OCI-LY3 (cell line): ENCODE measurements at regions not wholly inside any gene's neighbourhood (a gene's known extent, or its start where the extent isn't known, plus 50 kb on each side); places are given as distances from the start of the nearest gene placed in this dataset.

Experiments
- H2AFZ ChIP-seq: fragments of 200-600, 300-600 bp; shearing (Covaris generic); 2 replicates; pipeline ENCODE4 v1.6.0; 2014; ENCODE audit warnings: antibody characterized with exemption, low read depth, low read length
- H3K27ac ChIP-seq: fragments of 200-600, 300-600 bp; sonication (generic); 2 replicates; pipeline ENCODE4 v1.5.1; 2014; ENCODE audit warnings: mild to moderate bottlenecking, low read length, moderate library complexity, mixed read lengths
- H3K27me3 ChIP-seq: fragments of 200-600, 300-600 bp; sonication (generic); 2 replicates; pipeline ENCODE4 v1.6.1; 2014; ENCODE audit warnings: low read depth, low read length, mixed read lengths
- H3K36me3 ChIP-seq: fragments of 200-600, 300-600 bp; sonication (generic); replicated peaks from 2 replicates; pipeline ENCODE3; 2014; ENCODE audit warnings: low read depth, low read length, mixed read lengths
- H3K4me1 ChIP-seq: fragments of 300-600, 200-600 bp; sonication (generic); 2 replicates; pipeline ENCODE4 v1.6.1; 2014; ENCODE audit warnings: low read length, mixed read lengths
- H3K4me2 ChIP-seq: fragments of 200-600, 300-600 bp; sonication (generic); 2 replicates; pipeline ENCODE4 v1.6.1; 2014; ENCODE audit warnings: low read length, mixed read lengths
- H3K4me3 ChIP-seq: fragments of 300-600, 200-600 bp; sonication (generic); 2 replicates; pipeline ENCODE4 v1.5.1; 2014; ENCODE audit warnings: antibody characterized with exemption, mild to moderate bottlenecking, low read length, moderate library complexity
- H3K79me2 ChIP-seq: fragments of 300-600, 200-600 bp; shearing (Covaris generic); 2 replicates; pipeline ENCODE4 v1.6.1; 2014; ENCODE audit warnings: mild to moderate bottlenecking, low read length, mixed read lengths
- H3K9ac ChIP-seq: fragments of 300-600, 200-600 bp; shearing (Covaris generic); 2 replicates; pipeline ENCODE4 v1.6.0; 2014; ENCODE audit warnings: mild to moderate bottlenecking, low read length, moderate library complexity
- H3K9me3 ChIP-seq: fragments of 200-600, 300-600 bp; shearing (Covaris generic); 2 replicates; pipeline ENCODE4 v1.6.1; 2014; ENCODE audit warnings: low read length, mixed read lengths; ENCODE audit not compliant: insufficient read depth
- H4K20me1 ChIP-seq: fragments of 200-600, 300-600 bp; sonication (generic); 2 replicates; pipeline ENCODE4 v1.6.1; 2016; ENCODE audit warnings: low read length, mixed read lengths; ENCODE audit not compliant: insufficient read depth
- EZH2phosphoT487 ChIP-seq: fragments of 200-600 bp; shearing (Covaris generic); IDR thresholded peaks from 2 replicates; pipeline ENCODE4 v1.6.1; 2018; ENCODE audit warnings: antibody characterized with exemption, mixed run types, low read depth
- TF ChIP-seq, protein P1 (sequence below): fragments of 200-600, 300-600 bp; sonication (generic); IDR thresholded peaks from 2 replicates; pipeline ENCODE4 v1.5.1; 2014; ENCODE audit warnings: antibody characterized with exemption, low read length, low read depth

DNA sequence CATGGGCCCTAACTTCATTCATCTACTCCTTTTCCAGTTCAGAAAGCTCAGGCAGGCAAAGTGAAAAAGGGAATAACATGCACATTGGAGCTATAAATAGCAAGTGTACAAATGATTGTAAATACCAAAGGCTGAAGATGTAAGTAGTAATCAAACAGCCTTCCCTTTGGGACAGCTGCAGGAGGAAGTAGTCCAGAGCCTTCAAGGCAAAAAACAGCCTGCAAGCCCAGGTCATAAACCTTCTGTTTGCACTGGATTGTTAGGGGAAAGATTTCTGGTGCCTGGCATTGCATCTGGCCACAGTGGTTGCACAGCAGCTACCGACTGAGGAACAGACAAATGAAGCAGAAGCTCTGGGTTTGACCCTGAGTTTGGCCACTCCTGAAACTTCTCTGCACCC lies 98.6 kb upstream of the PMFBP1 start:
- H3K27ac ChIP-seq: no peak overlapping the region
- TF ChIP-seq EZH2phosphoT487: no peak
- TF ChIP-seq, protein P1, sequence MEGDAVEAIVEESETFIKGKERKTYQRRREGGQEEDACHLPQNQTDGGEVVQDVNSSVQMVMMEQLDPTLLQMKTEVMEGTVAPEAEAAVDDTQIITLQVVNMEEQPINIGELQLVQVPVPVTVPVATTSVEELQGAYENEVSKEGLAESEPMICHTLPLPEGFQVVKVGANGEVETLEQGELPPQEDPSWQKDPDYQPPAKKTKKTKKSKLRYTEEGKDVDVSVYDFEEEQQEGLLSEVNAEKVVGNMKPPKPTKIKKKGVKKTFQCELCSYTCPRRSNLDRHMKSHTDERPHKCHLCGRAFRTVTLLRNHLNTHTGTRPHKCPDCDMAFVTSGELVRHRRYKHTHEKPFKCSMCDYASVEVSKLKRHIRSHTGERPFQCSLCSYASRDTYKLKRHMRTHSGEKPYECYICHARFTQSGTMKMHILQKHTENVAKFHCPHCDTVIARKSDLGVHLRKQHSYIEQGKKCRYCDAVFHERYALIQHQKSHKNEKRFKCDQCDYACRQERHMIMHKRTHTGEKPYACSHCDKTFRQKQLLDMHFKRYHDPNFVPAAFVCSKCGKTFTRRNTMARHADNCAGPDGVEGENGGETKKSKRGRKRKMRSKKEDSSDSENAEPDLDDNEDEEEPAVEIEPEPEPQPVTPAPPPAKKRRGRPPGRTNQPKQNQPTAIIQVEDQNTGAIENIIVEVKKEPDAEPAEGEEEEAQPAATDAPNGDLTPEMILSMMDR: no peak

DNA sequence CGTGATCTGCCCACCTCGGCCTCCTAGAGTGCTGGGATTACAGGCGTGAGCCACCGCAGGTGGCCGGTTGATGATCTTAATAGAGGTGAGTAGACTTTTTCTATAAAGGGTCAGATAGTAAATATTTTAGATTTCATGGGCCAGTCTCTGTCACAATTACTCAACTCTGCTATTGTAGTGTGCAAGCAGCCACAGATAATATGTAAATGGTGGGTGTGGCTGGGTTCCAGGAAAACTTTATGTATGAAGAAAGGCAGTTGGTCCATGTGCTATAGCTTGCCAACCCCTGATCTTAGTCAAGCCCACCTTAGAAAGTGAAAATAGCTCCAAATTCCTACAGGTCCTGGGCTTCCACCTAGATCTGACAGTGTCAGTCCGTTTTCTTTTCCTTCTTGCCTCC lies 94.9 kb upstream of the PMFBP1 start:
- H3K27ac ChIP-seq: no peak overlapping the region
- H2AFZ ChIP-seq: no peak overlapping the region
- H3K36me3 ChIP-seq: no peaks in the 10 kb centered on the region
- no peaks in the 10 kb centered on the region for H3K27me3 ChIP-seq
- H3K4me2 ChIP-seq: no peak overlapping the region
- TF ChIP-seq, protein P1: no peak
- no peak for TF ChIP-seq EZH2phosphoT487
- no peak overlapping the region for H3K4me3 ChIP-seq
- H3K9me3 ChIP-seq: no peaks in the 10 kb centered on the region
- H3K79me2 ChIP-seq: no peaks in the 10 kb centered on the region
- H3K4me1 ChIP-seq: no peaks in the 10 kb centered on the region
- no peaks in the 10 kb centered on the region for H4K20me1 ChIP-seq
- H3K9ac ChIP-seq: no peak overlapping the region

More for the DNA sequence above, 98.6 kb upstream of the PMFBP1 start:
- H3K9me3 ChIP-seq: no peaks in the 10 kb centered on the region
- no peak overlapping the region for H3K4me3 ChIP-seq
- H3K4me1 ChIP-seq: no peaks in the 10 kb centered on the region
- no peak overlapping the region for H3K4me2 ChIP-seq
- no peaks in the 10 kb centered on the region for H3K36me3 ChIP-seq
- H3K79me2 ChIP-seq: no peaks in the 10 kb centered on the region
- no peaks in the 10 kb centered on the region for H3K27me3 ChIP-seq
- no peaks in the 10 kb centered on the region for H4K20me1 ChIP-seq
- no peak overlapping the region for H2AFZ ChIP-seq
- H3K9ac ChIP-seq: no peak overlapping the region

DNA sequence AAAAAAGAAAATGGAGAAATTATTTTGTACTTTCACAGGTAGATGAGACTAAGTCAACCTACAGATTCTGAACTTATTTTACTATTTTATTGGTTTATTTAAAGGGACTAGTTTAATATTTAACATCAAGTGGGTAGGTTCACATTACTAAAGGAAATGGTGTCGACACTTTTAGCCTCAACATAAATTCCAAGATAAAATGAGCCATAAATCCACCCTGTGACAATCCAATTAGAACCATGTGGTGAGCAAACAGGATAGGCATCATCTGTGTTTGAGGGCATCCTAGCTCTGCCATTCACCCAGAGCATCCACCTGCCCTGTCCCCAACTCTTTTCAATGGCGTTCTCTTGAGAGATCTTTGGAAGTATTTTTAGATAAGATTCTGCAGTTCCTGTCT lies 92.8 kb upstream of the PMFBP1 start:
- H3K36me3 ChIP-seq: no peaks in the 10 kb centered on the region
- no peak for TF ChIP-seq EZH2phosphoT487
- TF ChIP-seq, protein P1: no peak
- no peaks in the 10 kb centered on the region for H3K27me3 ChIP-seq
- H2AFZ ChIP-seq: no peak overlapping the region
- H3K4me2 ChIP-seq: no peak overlapping the region
- H3K9ac ChIP-seq: no peak overlapping the region
- no peaks in the 10 kb centered on the region for H3K9me3 ChIP-seq
- H3K27ac ChIP-seq: no peak overlapping the region
- H3K4me3 ChIP-seq: no peak overlapping the region
- no peaks in the 10 kb centered on the region for H3K4me1 ChIP-seq
- H3K79me2 ChIP-seq: no peaks in the 10 kb centered on the region
- no peaks in the 10 kb centered on the region for H4K20me1 ChIP-seq

GRCh38 chr16:72262711-72263110 lies 90.8 kb upstream of the PMFBP1 start:
- Histone ChIP-seq H2AFZ (no peak overlapping the region), H3K36me3 (no peaks in the 10 kb centered on the region), H3K27ac (no peak overlapping the region), H3K4me3 (no peak overlapping the region), H3K9ac (no peak overlapping the region), H4K20me1 (no peaks in the 10 kb centered on the region), H3K4me1 (no peaks in the 10 kb centered on the region), H3K4me2 (no peak overlapping the region), H3K9me3 (no peaks in the 10 kb centered on the region), H3K79me2 (no peaks in the 10 kb centered on the region), H3K27me3 (no peaks in the 10 kb centered on the region)
- TF ChIP-seq, protein P1: no peak
- TF ChIP-seq EZH2phosphoT487: no peak
